GM12878 (cell line): ENCODE measurements at regions not wholly inside any gene's neighbourhood (a gene's known extent, or its start where the extent isn't known, plus 50 kb on each side); places are given as distances from the start of the nearest gene placed in this dataset.

Experiments used
- ATAC-seq: fragments of 200-7000 bp; cut with Tn5 transposase; 3 replicates; pipeline ENCODE4 v1.9.1; 2020; ENCODE audit warnings: mild to moderate bottlenecking, moderate library complexity
- BruUV-seq: library from RNA; stranded (reverse); fragments of 400-500 nt; replicated peaks from 2 replicates; lab custom pipeline; 2021; lab: Mats Ljungman, UMichigan
- CTCF ChIA-PET: fragments of 300-600 bp; sonication (Branson Sonifier 250); formaldehyde crosslinking; extraction: SDS; loops from one replicate; lab custom pipeline; 2021; ENCODE audit warnings: inconsistent platforms; lab: Yijun Ruan, JAX
- POLR2A ChIA-PET: fragments of 350-600 bp; formaldehyde crosslinking; extraction: SDS; loops from one replicate; lab custom pipeline; 2021; ENCODE audit warnings: inconsistent platforms; lab: Charles Lee
- RAD21 ChIA-PET: fragments of 300-600 bp; sonication (Branson Sonifier 250); formaldehyde crosslinking; loops from one replicate; lab custom pipeline; 2023; ENCODE audit warnings: antibody characterized with exemption; ENCODE audit not compliant: unreplicated experiment; lab: Charles Lee
- SMC1A ChIA-PET: fragments of 300-600 bp; sonication (Branson Sonifier 250); formaldehyde crosslinking; loops from one replicate; lab custom pipeline; 2023; ENCODE audit not compliant: unreplicated experiment, uncharacterized antibody; lab: Charles Lee
- DNase-seq: peaks from one replicate; pipeline ENCODE4 v3.0.0-alpha.2; 2011; ENCODE audit warnings: low read depth, low spot score
- FAIRE-seq: peaks from 3 replicates; lab custom pipeline; 2011; peaks lifted over from hg19 to GRCh38; lab: Jason Lieb, UNC
- H2AFZ ChIP-seq: 2 replicates; pipeline ENCODE4 v1.6.0; 2011; ENCODE audit warnings: low read depth, low read length, control low read depth; ENCODE audit not compliant: control insufficient read depth
- H3K27ac ChIP-seq: 2 replicates; pipeline ENCODE4 v1.5.1; 2011; ENCODE audit warnings: control low read depth; ENCODE audit not compliant: control insufficient read depth, insufficient read depth
- H3K27me3 ChIP-seq, 2 experiments: replicated peaks in 1 of 2; 2 replicates each; pipeline versions ENCODE4 v1.6.0 to v1.6.1; 2011; ENCODE audit warnings: low read length in 1 of 2; ENCODE audit not compliant: control insufficient read depth in 2 of 2, insufficient read depth in 2 of 2
- H3K36me3 ChIP-seq, 2 experiments: 2 replicates each; pipeline ENCODE4 v1.5.1; 2011; ENCODE audit warnings: low read length in 1 of 2; ENCODE audit not compliant: control insufficient read depth in 2 of 2, insufficient read depth in 2 of 2
- H3K4me1 ChIP-seq: 2 replicates; pipeline ENCODE4 v1.6.1; 2011; ENCODE audit warnings: mild to moderate bottlenecking, low read length, moderate library complexity, mixed read lengths; ENCODE audit not compliant: control insufficient read depth, insufficient read depth
- H3K4me2 ChIP-seq: 2 replicates; pipeline ENCODE4 v1.6.0; 2011; ENCODE audit warnings: control low read depth; ENCODE audit not compliant: control insufficient read depth, insufficient read depth
- H3K4me3 ChIP-seq: fragments of 200-600 bp; sonication (generic); 2 replicates; pipeline ENCODE4 v1.5.1; 2016
- H3K79me2 ChIP-seq: 2 replicates; pipeline ENCODE4 v1.6.0; 2011; ENCODE audit warnings: low read length; ENCODE audit not compliant: control insufficient read depth, insufficient read depth
- H3K9ac ChIP-seq: 2 replicates; pipeline ENCODE4 v1.8.0; 2011; ENCODE audit warnings: low read length, control low read depth, mixed read lengths; ENCODE audit not compliant: control insufficient read depth, insufficient read depth
- H3K9me3 ChIP-seq: replicated peaks from 3 replicates; pipeline ENCODE4 v1.5.1; 2011; ENCODE audit warnings: mild to moderate bottlenecking, low read length; ENCODE audit not compliant: control insufficient read depth, insufficient read depth
- H4K20me1 ChIP-seq: 2 replicates; pipeline ENCODE4 v1.6.0; 2011; ENCODE audit not compliant: control insufficient read depth, insufficient read depth
- BACH1 ChIP-seq: fragments of 450-650 bp; IDR thresholded peaks from 2 replicates; pipeline ENCODE4 v1.6.1; 2017; ENCODE audit warnings: mild to moderate bottlenecking, borderline replicate concordance
- CEBPZ ChIP-seq: fragments of 150-350 bp; IDR thresholded peaks from 2 replicates; pipeline ENCODE4 v1.6.1; 2016; ENCODE audit warnings: low read depth, low read length
- CTCF ChIP-seq, 3 experiments: IDR thresholded peaks in 2 of 3; conservative IDR thresholded peaks in 1 of 3; 2 replicates each; pipeline ENCODE4 v1.5.1; 2011; ENCODE audit warnings: low read depth in 3 of 3, low read length in 3 of 3, mild to moderate bottlenecking in 3 of 3, control low read depth in 2 of 3, moderate library complexity in 2 of 3, inconsistent platforms in 1 of 3, mixed read lengths in 1 of 3; ENCODE audit not compliant: control insufficient read depth in 2 of 3, insufficient read depth in 1 of 3; ENCODE audit errors: extremely low read depth in 1 of 3
- MLLT1 ChIP-seq: fragments of 450-650 bp; IDR thresholded peaks from 2 replicates; pipeline ENCODE4 v1.6.1; 2016; ENCODE audit warnings: mild to moderate bottlenecking
- RBBP5 ChIP-seq: fragments of 200-600 bp; sonication (generic); conservative IDR thresholded peaks from 2 replicates; pipeline ENCODE4 v1.6.1; 2016
- SMARCA5 ChIP-seq: fragments of 450-650 bp; IDR thresholded peaks from 2 replicates; pipeline ENCODE4 v1.6.1; 2017; ENCODE audit warnings: mild to moderate bottlenecking
- ZBTB4 ChIP-seq: fragments of 450-650 bp; formaldehyde crosslinking; IDR thresholded peaks from 2 replicates; pipeline ENCODE4 v1.4.0; 2022; ENCODE audit warnings: mild to moderate bottlenecking, moderate library complexity
- ZNF687 ChIP-seq: fragments of 450-650 bp; IDR thresholded peaks from 2 replicates; pipeline ENCODE4 v1.6.1; 2017; ENCODE audit warnings: mild to moderate bottlenecking, moderate library complexity
- WGBS: methylation state at CpG from one replicate; pipeline ENCODE4 v1.1.6; 2016; ENCODE audit warnings: low lambda C conversion rate; ENCODE audit not compliant: insufficient replicate concordance, insufficient coverage; ENCODE audit errors: missing lambda C conversion rate; 5-methylcytosine and 5-hydroxymethylcytosine counted together
- in situ Hi-C: fragments of 300-500 bp; cut with MboI; formaldehyde crosslinking; loops from 9 replicates; pipeline ENCODE4 v1.14.3; 2018; ENCODE audit warnings: mixed read lengths
- intact Hi-C: fragments of 100-400 bp; cut with micrococcal nuclease; formaldehyde crosslinking; loops from one replicate; pipeline ENCODE4 v1.14.2; 2022; ENCODE audit not compliant: unreplicated experiment

- BruUV-seq, result no TSS peak
- no peak overlapping the region for H3K4me3 ChIP-seq
- FAIRE-seq, result no peak
- ChIA-PET SMC1A (no interaction called here), POLR2A (no interaction called here), RAD21 (no interaction called here), CTCF (no interaction called here)
- no peak overlapping the region for H3K4me2 ChIP-seq
- H3K9me3 ChIP-seq, result no peaks in the 10 kb centered on the region
- in situ Hi-C loops, result no loop called here
- no peaks in the 10 kb centered on the region for H4K20me1 ChIP-seq
- no peaks in the 10 kb centered on the region for H3K79me2 ChIP-seq
- H3K27ac ChIP-seq, result no peak overlapping the region
- no peak overlapping the region for H3K9ac ChIP-seq
- no peak for ATAC-seq
- no peak overlapping the region for H2AFZ ChIP-seq
- H3K4me1 ChIP-seq, result no peaks in the 10 kb centered on the region
- DNase-seq, result no peak
- peaks cover 0 to 1% of the 10 kb centered on the region in 2 experiments; a peak in 1 of 4 replicates for H3K27me3 ChIP-seq
- H3K36me3 ChIP-seq, result no peaks in the 10 kb centered on the region
- intact Hi-C loops, result no loop called here
- 61% methylated on average over 15 of the region's 15 CpGs for WGBS
- TF ChIP-seq BACH1 (no peak), ZBTB4 (CRISPR knock-in tag) (no peak), CTCF (IDR thresholded peaks at IDR 0.05 in 2 of 3, conservative IDR thresholded peaks at IDR 0.05 in 1 of 3; ENCODE audit: control insufficient read depth in 2 of 3, extremely low read depth in 1 of 3, insufficient read depth in 1 of 3, low read depth in 3 of 3, low read length in 3 of 3) (no peak), SMARCA5 (no peak), ZNF687 (no peak), MLLT1 (no peak), RBBP5 (no peak), CEBPZ (no peak)
These were observed 106.6 kb upstream of the TNS3 start for GRCh38 chr7:47688311-47689100.
